Tibial nerve (tissue), 3 donors: ENCODE measurements at regions not wholly inside any gene's neighbourhood (a gene's known extent, or its start where the extent isn't known, plus 50 kb on each side); places are given as distances from the start of the nearest gene placed in this dataset.

Experiments
- POLR2A ChIP-seq, 2 donors: fragments of 450-650 bp; IDR thresholded peaks; one replicate each; pipeline ENCODE4 v1.6.1; 2017; ENCODE audit warnings: antibody characterized with exemption in 2 of 2, mild to moderate bottlenecking in 2 of 2, moderate library complexity in 2 of 2
- TF ChIP-seq, protein P1 (sequence below), 5 experiments: fragments of 200-600 bp in 3 of 5; fragments of 450-650 bp in 2 of 5; sonication (generic) in 3 of 5; IDR thresholded peaks; one replicate each; pipeline ENCODE4 v1.5.1; 2016 to 2019; ENCODE audit warnings: antibody characterized with exemption in 5 of 5, mild to moderate bottlenecking in 3 of 5, moderate library complexity in 2 of 5

DNA sequence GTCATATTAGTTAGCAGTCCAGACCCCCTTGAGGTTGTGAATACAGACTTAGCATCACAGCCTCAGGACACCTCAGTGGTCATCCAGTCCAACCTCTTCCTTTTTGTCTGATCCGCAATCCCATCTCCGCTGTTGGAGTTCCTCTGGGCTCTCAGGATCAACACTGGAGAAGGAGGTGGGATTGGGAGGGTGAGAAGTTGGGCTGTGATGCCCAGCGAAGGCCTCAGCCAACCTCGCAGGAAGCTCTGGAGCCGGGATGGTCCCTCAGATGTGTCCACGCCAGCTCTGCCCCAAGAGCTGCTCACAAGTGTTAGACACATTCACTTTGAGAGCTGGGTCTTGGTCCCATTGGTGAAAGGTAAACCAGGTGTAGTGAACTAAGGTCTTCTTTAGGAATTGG, 74.9 kb upstream of the AFF3 start:
- no peak for TF ChIP-seq POLR2A (IDR thresholded peaks at IDR 0.05)
- TF ChIP-seq, protein P1, sequence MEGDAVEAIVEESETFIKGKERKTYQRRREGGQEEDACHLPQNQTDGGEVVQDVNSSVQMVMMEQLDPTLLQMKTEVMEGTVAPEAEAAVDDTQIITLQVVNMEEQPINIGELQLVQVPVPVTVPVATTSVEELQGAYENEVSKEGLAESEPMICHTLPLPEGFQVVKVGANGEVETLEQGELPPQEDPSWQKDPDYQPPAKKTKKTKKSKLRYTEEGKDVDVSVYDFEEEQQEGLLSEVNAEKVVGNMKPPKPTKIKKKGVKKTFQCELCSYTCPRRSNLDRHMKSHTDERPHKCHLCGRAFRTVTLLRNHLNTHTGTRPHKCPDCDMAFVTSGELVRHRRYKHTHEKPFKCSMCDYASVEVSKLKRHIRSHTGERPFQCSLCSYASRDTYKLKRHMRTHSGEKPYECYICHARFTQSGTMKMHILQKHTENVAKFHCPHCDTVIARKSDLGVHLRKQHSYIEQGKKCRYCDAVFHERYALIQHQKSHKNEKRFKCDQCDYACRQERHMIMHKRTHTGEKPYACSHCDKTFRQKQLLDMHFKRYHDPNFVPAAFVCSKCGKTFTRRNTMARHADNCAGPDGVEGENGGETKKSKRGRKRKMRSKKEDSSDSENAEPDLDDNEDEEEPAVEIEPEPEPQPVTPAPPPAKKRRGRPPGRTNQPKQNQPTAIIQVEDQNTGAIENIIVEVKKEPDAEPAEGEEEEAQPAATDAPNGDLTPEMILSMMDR (IDR thresholded peaks at IDR 0.05) = no peak
